ENCODE measurements at regions not wholly inside any gene's neighbourhood (a gene's known extent, or its start where the extent isn't known, plus 50 kb on each side); places are given as distances from the start of the nearest gene placed in this dataset.

- DNase-seq (ENCODE audit: low spot score) = no peak
- intact Hi-C loops (cut with micrococcal nuclease; ENCODE audit: unreplicated experiment) = no loop called here
- no TSS peak for BruUV-seq (replicated peaks)
- Histone ChIP-seq H3K4me1 (ENCODE audit: insufficient read depth, low read length, poor library complexity, severe bottlenecking) (peaks cover under 1% of the 10 kb centered on the region), H3K27ac (ENCODE audit: low read depth, low read length, poor library complexity, severe bottlenecking) (no peak overlapping the region), H3K4me3 (ENCODE audit: low read depth, low read length, poor library complexity, severe bottlenecking) (no peak overlapping the region), H3K9me3 (ENCODE audit: low read depth, low read length, poor library complexity, severe bottlenecking) (no peaks in the 10 kb centered on the region), H3K36me3 (ENCODE audit: insufficient read depth, low read length, poor library complexity, severe bottlenecking) (no peaks in the 10 kb centered on the region), H3K27me3 (replicated peaks; ENCODE audit: insufficient read depth, low read depth, low read length, poor library complexity) (no peaks in the 10 kb centered on the region)
- CTCF ChIA-PET = no interaction called here
- POLR2A ChIA-PET (ENCODE audit: low non-redundant PET) = no interaction called here
- TF ChIP-seq CTCF (conservative IDR thresholded peaks at IDR 0.05; ENCODE audit: low read depth, low read length) (no peak), EZH2 (IDR thresholded peaks at IDR 0.05; ENCODE audit: borderline replicate concordance, low read depth, low read length, poor library complexity, severe bottlenecking) (no peak)
Measured at GRCh38 chr10:78412605-78413004, 378.9 kb downstream of the RPS24 start.

- ChIA-PET CTCF (no interaction called here), POLR2A (ENCODE audit: low non-redundant PET) (no interaction called here)
- Histone ChIP-seq H3K27me3 (replicated peaks; ENCODE audit: insufficient read depth, low read depth, low read length, poor library complexity) (no peaks in the 10 kb centered on the region), H3K27ac (ENCODE audit: low read depth, low read length, poor library complexity, severe bottlenecking) (no peak overlapping the region), H3K4me3 (ENCODE audit: low read depth, low read length, poor library complexity, severe bottlenecking) (no peak overlapping the region), H3K36me3 (ENCODE audit: insufficient read depth, low read length, poor library complexity, severe bottlenecking) (no peaks in the 10 kb centered on the region), H3K9me3 (ENCODE audit: low read depth, low read length, poor library complexity, severe bottlenecking) (no peaks in the 10 kb centered on the region), H3K4me1 (ENCODE audit: insufficient read depth, low read length, poor library complexity, severe bottlenecking) (no peaks in the 10 kb centered on the region)
- intact Hi-C loops (cut with micrococcal nuclease; ENCODE audit: unreplicated experiment) = no loop called here
- no peak for TF ChIP-seq EZH2 (IDR thresholded peaks at IDR 0.05; ENCODE audit: borderline replicate concordance, low read depth, low read length, poor library complexity, severe bottlenecking)
- no TSS peak for BruUV-seq (replicated peaks)
- DNase-seq (ENCODE audit: low spot score) = no peak
Measured at GRCh38 chr10:78413076-78414055, 379.7 kb downstream of the RPS24 start.

- DNase-seq (ENCODE audit: low spot score) = peak; percentile 23
Measured at GRCh38 chr10:78414380-78414779, 380.7 kb downstream of the RPS24 start.

More at GRCh38 chr10:78414380-78414779, 380.7 kb downstream of the RPS24 start:
- ChIA-PET POLR2A (ENCODE audit: low non-redundant PET) (no interaction called here), CTCF (no interaction called here)
- intact Hi-C loops (cut with micrococcal nuclease; ENCODE audit: unreplicated experiment) = no loop called here
- H3K27me3 ChIP-seq (replicated peaks; ENCODE audit: insufficient read depth, low read depth, low read length, poor library complexity) = no peaks in the 10 kb centered on the region
- no peaks in the 10 kb centered on the region for H3K36me3 ChIP-seq (ENCODE audit: insufficient read depth, low read length, poor library complexity, severe bottlenecking)
- H3K4me3 ChIP-seq (ENCODE audit: low read depth, low read length, poor library complexity, severe bottlenecking) = no peak overlapping the region
- no TSS peak for BruUV-seq (replicated peaks)
- TF ChIP-seq EZH2 (IDR thresholded peaks at IDR 0.05; ENCODE audit: borderline replicate concordance, low read depth, low read length, poor library complexity, severe bottlenecking) (no peak), CTCF (conservative IDR thresholded peaks at IDR 0.05; ENCODE audit: low read depth, low read length) (no peak)
- H3K9me3 ChIP-seq (ENCODE audit: low read depth, low read length, poor library complexity, severe bottlenecking) = no peaks in the 10 kb centered on the region
- no peaks in the 10 kb centered on the region for H3K4me1 ChIP-seq (ENCODE audit: insufficient read depth, low read length, poor library complexity, severe bottlenecking)
- H3K27ac ChIP-seq (ENCODE audit: low read depth, low read length, poor library complexity, severe bottlenecking) = no peak overlapping the region
